HCT116 (cell line): ENCODE measurements at regions not wholly inside any gene's neighbourhood (a gene's known extent, or its start where the extent isn't known, plus 50 kb on each side); places are given as distances from the start of the nearest gene placed in this dataset.
A peak's percentile ranks its signal among the peaks of the same experiment; 100 is the strongest.

Experiments
- ATAC-seq: fragments of 200-7000 bp; cut with Tn5 transposase; 2 replicates; pipeline ENCODE4 v1.9.1; 2020; ENCODE audit warnings: mild to moderate bottlenecking, moderate library complexity
- BruUV-seq: library from RNA; stranded (reverse); fragments of 400-500 nt; replicated peaks from 2 replicates; lab custom pipeline; 2021; lab: Mats Ljungman, UMichigan
- CTCF ChIA-PET: fragments of 300-600 bp; sonication (Branson Sonifier 250); formaldehyde crosslinking; loops from one replicate; lab custom pipeline; 2021; ENCODE audit warnings: antibody characterized with exemption; lab: Charles Lee
- POLR2A ChIA-PET: fragments of 300-600, 350-600 bp; sonication (Branson Sonifier 250); formaldehyde crosslinking; loops from one replicate; lab custom pipeline; 2021; ENCODE audit warnings: antibody characterized with exemption; lab: Charles Lee
- RAD21 ChIA-PET, 2 experiments: fragments of 300-600 bp; sonication (Branson Sonifier 250); formaldehyde crosslinking; loops; one replicate each; lab custom pipeline; 2023; ENCODE audit warnings: low total read pairs in 2 of 2; ENCODE audit not compliant: uncharacterized antibody in 2 of 2, unreplicated experiment in 2 of 2, low non-redundant PET in 1 of 2; lab: Charles Lee
- DNase-seq: peaks from one replicate; pipeline ENCODE4 v3.0.0-alpha.2; 2010; ENCODE audit warnings: low read depth, low spot score
- H2AFZ ChIP-seq: fragments of 200-600 bp; shearing (Covaris generic), sonication (generic); 2 replicates; pipeline ENCODE4 v1.6.1; 2017; ENCODE audit warnings: low read depth, mixed run types, mixed read lengths, antibody characterized with exemption, low read length; ENCODE audit not compliant: poor library complexity, severe bottlenecking
- H3K27ac ChIP-seq: 2 replicates; pipeline ENCODE4 v1.5.1; 2012; ENCODE audit warnings: low read depth, low read length
- H3K27me3 ChIP-seq: fragments of 200-600 bp; sonication (generic); 2 replicates; pipeline ENCODE4 v1.6.1; 2016; ENCODE audit warnings: mixed run types, low read length, mixed read lengths; ENCODE audit not compliant: insufficient read depth
- H3K36me3 ChIP-seq, 2 experiments: fragments of 200-500 bp in 1 of 2; fragments of 200-600 bp in 1 of 2; sonication (Bioruptor generic) in 1 of 2; sonication (generic) in 1 of 2; 2 replicates each; pipeline versions ENCODE4 v1.5.1 to v1.6.1; 2014 to 2016; ENCODE audit warnings: low read length in 2 of 2, inconsistent platforms in 1 of 2, mixed read lengths in 1 of 2, mixed run types in 1 of 2; ENCODE audit not compliant: insufficient read depth in 2 of 2, control insufficient read depth in 1 of 2
- H3K4me1 ChIP-seq, 2 experiments: fragments of 200-600 bp in 1 of 2; sonication (generic) in 1 of 2; 2 replicates each; pipeline versions ENCODE4 v1.5.1 to v1.6.1; 2012 to 2017; ENCODE audit warnings: low read length in 2 of 2, inconsistent platforms in 1 of 2, mild to moderate bottlenecking in 1 of 2, mixed read lengths in 1 of 2, mixed run types in 1 of 2, moderate library complexity in 1 of 2; ENCODE audit not compliant: insufficient read depth in 2 of 2, control insufficient read depth in 1 of 2
- H3K4me2 ChIP-seq: fragments of 200-600 bp; sonication (generic); 2 replicates; pipeline ENCODE4 v1.6.1; 2017; ENCODE audit warnings: mixed run types, low read length, mixed read lengths
- H3K4me3 ChIP-seq, 2 experiments: fragments of 200-600 bp in 1 of 2; sonication (generic) in 1 of 2; replicated peaks in 1 of 2; 2 replicates each; pipeline ENCODE4 v1.5.1; 2011 to 2016; ENCODE audit warnings: low read length in 2 of 2, control low read depth in 1 of 2, low read depth in 1 of 2, mild to moderate bottlenecking in 1 of 2, mixed read lengths in 1 of 2, mixed run types in 1 of 2
- H3K79me2 ChIP-seq: fragments of 200-600 bp; sonication (generic); 2 replicates; pipeline ENCODE4 v1.6.1; 2017; ENCODE audit warnings: mild to moderate bottlenecking, mixed run types, low read length, moderate library complexity, mixed read lengths; ENCODE audit not compliant: insufficient read depth
- H3K9ac ChIP-seq: fragments of 200-600 bp; sonication (generic); 2 replicates; pipeline ENCODE4 v1.6.1; 2016; ENCODE audit warnings: low read length, mixed read lengths
- H3K9me2 ChIP-seq: fragments of 200-600 bp; sonication (generic), shearing (Covaris generic); 2 replicates; pipeline ENCODE4 v1.6.1; 2017; ENCODE audit warnings: mixed run types, mild to moderate bottlenecking, moderate library complexity; ENCODE audit not compliant: insufficient read depth
- H3K9me3 ChIP-seq, 2 experiments: fragments of 200-500 bp in 1 of 2; fragments of 200-600 bp in 1 of 2; sonication (Bioruptor generic) in 1 of 2; sonication (generic) in 1 of 2; 2 replicates each; pipeline ENCODE4 v1.6.1; 2014 to 2017; ENCODE audit warnings: low read length in 2 of 2, mixed read lengths in 2 of 2, inconsistent platforms in 1 of 2, low read depth in 1 of 2, mild to moderate bottlenecking in 1 of 2, mixed run types in 1 of 2, moderate library complexity in 1 of 2; ENCODE audit not compliant: control insufficient read depth in 1 of 2, insufficient read depth in 1 of 2
- H4K20me1 ChIP-seq: fragments of 200-600 bp; sonication (generic), shearing (Covaris generic); 2 replicates; pipeline ENCODE4 v1.6.1; 2017; ENCODE audit warnings: mixed run types, mild to moderate bottlenecking, moderate library complexity; ENCODE audit not compliant: insufficient read depth
- ATF3 ChIP-seq: IDR thresholded peaks from 2 replicates; pipeline ENCODE4 v1.6.1; 2012
- CBX3 ChIP-seq: IDR thresholded peaks from 2 replicates; pipeline ENCODE4 v1.6.1; 2012; ENCODE audit warnings: low read depth
- CTCF ChIP-seq, 3 experiments: fragments of 200-600 bp in 1 of 3; sonication (generic) in 1 of 3; IDR thresholded peaks in 2 of 3; conservative IDR thresholded peaks in 1 of 3; 2 replicates each; pipeline ENCODE4 v1.5.1; 2012 to 2017; ENCODE audit warnings: low read depth in 2 of 3, low read length in 2 of 3, antibody characterized with exemption in 1 of 3, borderline replicate concordance in 1 of 3, control low read depth in 1 of 3, mild to moderate bottlenecking in 1 of 3, mixed read lengths in 1 of 3, mixed run types in 1 of 3, moderate library complexity in 1 of 3; ENCODE audit not compliant: insufficient read depth in 1 of 3
- EGR1 ChIP-seq: IDR thresholded peaks from 2 replicates; pipeline ENCODE4 v1.6.1; 2012; ENCODE audit warnings: low read depth
- ELF1 ChIP-seq: IDR thresholded peaks from 2 replicates; pipeline ENCODE4 v1.6.1; 2012; ENCODE audit warnings: low read depth, borderline replicate concordance
- EZH2 ChIP-seq: fragments of 200-600 bp; sonication (generic); IDR thresholded peaks from 2 replicates; pipeline ENCODE4 v1.6.1; 2017; ENCODE audit warnings: antibody characterized with exemption, mixed run types
- EZH2phosphoT487 ChIP-seq: fragments of 200-600 bp; IDR thresholded peaks from 2 replicates; pipeline ENCODE4 v1.6.1; 2018; ENCODE audit warnings: antibody characterized with exemption, borderline replicate concordance
- FOSL1 ChIP-seq: IDR thresholded peaks from 2 replicates; pipeline ENCODE4 v1.6.1; 2012; ENCODE audit warnings: low read depth
- MAX ChIP-seq: IDR thresholded peaks from 2 replicates; pipeline ENCODE4 v1.6.1; 2012
- POLR2AphosphoS5 ChIP-seq: IDR thresholded peaks from 2 replicates; pipeline ENCODE4 v1.6.1; 2011; ENCODE audit warnings: mild to moderate bottlenecking, low read depth, low read length, moderate library complexity
- RAD21 ChIP-seq: IDR thresholded peaks from 2 replicates; pipeline ENCODE4 v1.6.1; 2012; ENCODE audit warnings: low read depth, mild to moderate bottlenecking
- SIN3A ChIP-seq: IDR thresholded peaks from 2 replicates; pipeline ENCODE4 v1.6.1; 2012; ENCODE audit warnings: low read depth
- SP1 ChIP-seq: IDR thresholded peaks from 2 replicates; pipeline ENCODE4 v1.6.1; 2012; ENCODE audit warnings: low read depth
- SRF ChIP-seq: IDR thresholded peaks from 2 replicates; pipeline ENCODE4 v1.6.1; 2012; ENCODE audit warnings: low read depth
- YY1 ChIP-seq: IDR thresholded peaks from 2 replicates; pipeline ENCODE4 v1.6.1; 2011; ENCODE audit warnings: low read length, low read depth, moderate library complexity, mild to moderate bottlenecking; ENCODE audit not compliant: insufficient replicate concordance; ENCODE audit errors: extremely low read depth
- ZBTB33 ChIP-seq: IDR thresholded peaks from 2 replicates; pipeline ENCODE4 v1.6.1; 2011; ENCODE audit warnings: mild to moderate bottlenecking, low read length, moderate library complexity; ENCODE audit not compliant: insufficient replicate concordance; ENCODE audit errors: extremely low read depth
- ZFX ChIP-seq: fragments of 450-650 bp; IDR thresholded peaks from 2 replicates; pipeline ENCODE4 v1.6.1; 2017
- ZNF274 ChIP-seq: fragments of 200-500 bp; sonication (Bioruptor generic); IDR thresholded peaks from 2 replicates; pipeline ENCODE4 v1.6.1; 2014; ENCODE audit warnings: mild to moderate bottlenecking, low read depth, low read length, inconsistent platforms
- intact Hi-C: fragments of 100-400 bp; cut with micrococcal nuclease; formaldehyde crosslinking; loops from 2 replicates; pipeline ENCODE4 v1.10.0; 2022

- POLR2A ChIA-PET = no interaction called here
- Histone ChIP-seq H3K9ac (no peak overlapping the region), H3K79me2 (no peaks in the 10 kb centered on the region), H3K9me2 (no peaks in the 10 kb centered on the region), H3K9me3 (no peaks in the 10 kb centered on the region), H3K4me1 (no peaks in the 10 kb centered on the region), H3K27ac (no peak overlapping the region), H3K4me3 (no peak overlapping the region), H2AFZ (peak overlapping the region; percentile 33), H3K36me3 (no peaks in the 10 kb centered on the region), H4K20me1 (no peaks in the 10 kb centered on the region), H3K4me2 (no peak overlapping the region), H3K27me3 (no peaks in the 10 kb centered on the region)
- DNase-seq (no peak), ATAC-seq (no peak)
- TF ChIP-seq CTCF (IDR thresholded peaks at IDR 0.05 in 2 of 3, conservative IDR thresholded peaks at IDR 0.05 in 1 of 3; ENCODE audit: borderline replicate concordance in 1 of 3, insufficient read depth in 1 of 3, low read depth in 2 of 3, low read length in 2 of 3) (no peak), RAD21 (no peak), ZNF274 (no peak), CBX3 (no peak), EZH2 (no peak), ZFX (no peak), POLR2AphosphoS5 (no peak), ELF1 (no peak), EGR1 (no peak), FOSL1 (no peak), SIN3A (no peak), ZBTB33 (no peak), YY1 (no peak), EZH2phosphoT487 (no peak), ATF3 (no peak), MAX (no peak), SP1 (no peak), SRF (no peak)
- RAD21 ChIA-PET = no interaction called here
- no TSS peak for BruUV-seq
- CTCF ChIA-PET = no interaction called here
- intact Hi-C loops = no loop called here
These were observed 98.5 kb upstream of the GNAI1 start for GRCh38 chr7:80036107-80036506.
